SKM-1 (cell line): ENCODE measurements at regions not wholly inside any gene's neighbourhood (a gene's known extent, or its start where the extent isn't known, plus 50 kb on each side); places are given as distances from the start of the nearest gene placed in this dataset.
"Not testable (repeated sequence)": the region's sequence is repeated elsewhere in the genome, so short reads cannot be mapped to it uniquely, and the experiment has no call there.

Experiments used
- DNase-seq: peaks from one replicate; lab custom pipeline; 2025; ENCODE audit not compliant: unreplicated experiment; lab: John Stamatoyannopoulos, UW

DNA sequence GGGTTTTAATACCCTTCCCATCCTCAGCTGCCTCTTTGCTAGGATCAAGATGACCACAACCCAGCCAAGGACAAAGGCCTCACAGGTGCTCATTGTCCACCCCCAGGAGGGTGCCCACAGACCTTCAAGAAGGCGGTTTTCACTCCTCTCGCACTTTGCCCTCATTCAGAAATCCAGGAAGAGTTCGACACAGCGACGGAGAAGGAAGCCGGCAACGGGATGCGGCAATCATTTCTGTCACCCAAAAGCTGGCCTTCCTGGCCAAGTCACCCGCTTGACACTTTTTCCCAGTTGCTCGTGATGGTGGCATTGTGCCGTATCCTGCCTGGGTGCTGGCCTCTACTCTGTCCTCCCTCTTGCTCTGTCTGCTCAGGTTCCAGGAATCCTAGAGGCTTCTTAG is 293.0 kb upstream of the ZNF337 start:
- not testable (repeated sequence) for DNase-seq

DNA sequence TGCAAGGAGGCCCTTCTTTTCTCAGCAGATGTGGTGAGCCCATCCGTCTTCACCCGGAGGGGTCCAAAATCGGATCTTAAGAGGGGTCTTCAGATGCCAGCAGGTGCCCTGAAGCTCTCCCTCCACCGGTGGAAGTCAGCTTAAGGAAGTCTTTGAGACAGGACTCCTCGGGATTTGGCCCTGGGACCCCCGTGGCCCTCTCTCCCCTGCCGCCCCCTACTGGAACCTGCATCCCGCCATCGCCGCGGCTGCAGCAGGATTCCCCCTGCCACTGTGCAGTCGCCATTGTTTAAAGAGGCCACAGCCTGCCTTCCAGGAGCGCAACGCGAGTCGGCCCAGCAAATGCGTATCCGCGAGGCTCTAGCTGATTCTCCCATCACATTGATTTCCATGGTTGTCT is 292.5 kb upstream of the ZNF337 start:
- no peak for DNase-seq

DNA sequence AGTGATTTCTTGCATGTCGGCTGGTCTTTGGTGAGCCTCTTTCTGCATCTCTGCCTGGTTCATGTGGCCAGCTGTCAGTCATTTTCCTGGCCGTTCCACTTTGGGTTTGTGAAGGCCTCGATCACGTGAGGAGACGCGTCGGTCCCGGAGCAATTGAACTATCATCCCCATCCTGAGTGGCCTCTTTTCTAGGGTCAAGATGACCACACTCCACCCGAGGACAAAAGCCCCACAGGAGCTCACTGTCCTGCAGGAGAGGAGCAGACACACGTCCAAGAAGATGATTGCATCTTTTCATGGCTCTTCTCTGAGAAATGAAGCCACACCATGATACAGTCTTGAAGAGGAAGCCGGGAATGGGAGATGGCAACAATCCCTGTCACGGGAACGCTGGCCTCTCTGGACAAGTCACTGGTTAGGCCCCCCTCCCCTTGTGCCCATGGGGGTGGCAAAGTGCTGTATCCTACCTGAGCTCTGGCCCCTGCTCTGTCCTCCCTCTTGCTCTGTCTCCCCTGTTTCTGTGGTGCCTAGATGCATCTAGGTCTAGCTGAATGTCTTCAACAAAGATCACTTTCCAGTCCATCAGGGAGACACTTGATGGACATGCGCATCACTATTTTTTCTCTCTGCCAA is 291.4 kb upstream of the ZNF337 start:
- not testable (repeated sequence) for DNase-seq

DNA sequence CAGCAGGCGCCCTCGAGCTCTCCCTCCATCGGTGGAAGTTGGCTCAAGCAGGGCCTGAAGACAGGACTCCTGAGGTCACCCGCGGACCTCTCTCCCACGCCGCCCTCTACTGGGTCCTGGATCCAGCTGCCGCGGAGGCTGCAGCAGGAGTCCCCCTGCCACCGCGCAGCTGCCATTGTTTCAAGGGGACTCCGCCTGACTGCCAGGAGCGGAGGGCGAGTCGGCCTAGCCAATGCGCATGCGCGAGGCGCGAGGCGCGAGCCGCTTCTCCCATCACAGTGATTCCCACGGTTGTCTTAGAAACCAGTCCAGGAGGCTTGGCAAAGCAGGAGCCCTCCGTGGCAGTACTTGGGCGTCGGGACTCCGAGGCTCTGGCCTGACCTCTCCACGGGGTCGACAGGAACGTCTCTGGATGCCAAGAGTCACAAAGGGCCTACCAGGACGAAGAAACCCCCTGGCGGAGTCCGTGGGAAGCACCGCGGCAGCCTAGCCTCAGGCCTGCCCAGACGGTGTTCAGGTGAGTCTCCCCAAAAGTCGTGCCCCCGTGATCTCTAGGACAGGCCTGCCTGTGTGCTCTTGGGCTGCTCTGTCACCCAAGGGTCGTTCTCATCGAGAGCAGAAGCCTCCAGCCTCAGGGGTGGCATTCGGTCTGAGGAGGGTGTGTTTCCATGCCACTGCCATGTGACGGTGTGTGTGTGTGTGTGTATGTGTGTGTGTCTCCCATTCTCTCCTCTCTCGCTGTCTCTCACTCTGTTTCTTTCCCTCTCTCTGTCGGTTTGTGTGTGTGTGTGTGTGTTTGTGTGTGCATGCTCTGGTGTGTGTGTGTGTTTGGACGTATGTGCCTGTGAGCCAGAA is 290.6 kb upstream of the ZNF337 start:
- DNase-seq = no peak

DNA sequence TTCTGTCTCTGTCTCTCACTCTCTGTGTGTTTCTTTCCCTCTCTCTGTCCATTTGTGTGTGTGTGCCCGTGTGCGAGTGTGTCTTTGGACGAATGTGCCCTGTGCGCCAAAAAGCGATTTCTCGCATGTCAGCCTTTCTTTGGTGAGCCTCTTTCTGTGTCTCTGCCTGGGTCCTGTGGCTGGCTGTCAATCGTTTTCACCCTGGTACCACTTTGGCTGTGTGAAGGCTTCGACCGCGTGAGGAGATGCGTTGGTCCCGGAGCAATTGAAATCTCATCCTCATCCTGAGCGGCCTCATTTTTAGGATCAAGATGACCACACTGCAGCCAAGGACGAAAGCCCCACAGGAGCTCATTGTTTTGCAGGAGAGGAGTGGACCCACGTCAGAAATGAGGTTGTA is 288.9 kb upstream of the ZNF337 start:
- DNase-seq = no peak

DNA sequence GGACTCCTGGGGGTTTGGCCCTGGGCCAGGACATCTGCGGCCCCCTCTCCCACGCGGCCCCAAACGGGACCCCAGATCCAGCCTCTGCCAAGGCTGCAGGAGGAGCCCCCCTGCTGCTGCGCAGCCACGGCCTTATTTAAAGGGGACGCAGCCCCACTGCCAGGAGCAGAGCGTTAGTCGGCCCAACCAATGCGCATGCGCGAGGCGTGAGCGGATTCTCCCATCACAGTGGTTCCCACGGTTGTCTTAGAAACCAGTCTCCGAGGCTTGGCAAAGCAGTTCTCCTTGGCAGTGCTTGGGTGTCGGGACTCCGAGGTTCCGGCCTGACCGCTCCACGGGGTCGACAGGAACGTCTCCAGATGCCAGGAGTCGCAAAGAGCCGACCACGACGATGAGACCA is 288.3 kb upstream of the ZNF337 start:
- no peak for DNase-seq

DNA sequence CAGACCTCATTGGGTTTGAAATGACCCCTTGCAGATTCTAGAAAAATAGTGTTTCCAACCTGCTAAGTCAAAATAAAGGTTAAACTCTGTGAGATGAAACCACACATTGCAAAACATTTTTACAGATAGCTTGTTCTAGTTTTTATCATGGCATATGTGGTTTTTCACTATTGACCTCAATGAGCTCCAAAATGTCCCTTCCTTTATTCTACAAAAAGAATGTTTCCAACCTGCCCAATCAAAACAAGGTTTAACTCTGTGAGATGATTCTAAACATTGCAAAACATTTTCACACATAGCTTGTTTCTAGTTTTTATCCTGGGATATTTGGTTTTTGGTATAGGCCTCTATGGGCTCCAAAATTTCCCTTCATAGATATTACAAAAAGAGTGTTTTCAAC is 286.0 kb upstream of the ZNF337 start:
- not testable (repeated sequence) for DNase-seq

DNA sequence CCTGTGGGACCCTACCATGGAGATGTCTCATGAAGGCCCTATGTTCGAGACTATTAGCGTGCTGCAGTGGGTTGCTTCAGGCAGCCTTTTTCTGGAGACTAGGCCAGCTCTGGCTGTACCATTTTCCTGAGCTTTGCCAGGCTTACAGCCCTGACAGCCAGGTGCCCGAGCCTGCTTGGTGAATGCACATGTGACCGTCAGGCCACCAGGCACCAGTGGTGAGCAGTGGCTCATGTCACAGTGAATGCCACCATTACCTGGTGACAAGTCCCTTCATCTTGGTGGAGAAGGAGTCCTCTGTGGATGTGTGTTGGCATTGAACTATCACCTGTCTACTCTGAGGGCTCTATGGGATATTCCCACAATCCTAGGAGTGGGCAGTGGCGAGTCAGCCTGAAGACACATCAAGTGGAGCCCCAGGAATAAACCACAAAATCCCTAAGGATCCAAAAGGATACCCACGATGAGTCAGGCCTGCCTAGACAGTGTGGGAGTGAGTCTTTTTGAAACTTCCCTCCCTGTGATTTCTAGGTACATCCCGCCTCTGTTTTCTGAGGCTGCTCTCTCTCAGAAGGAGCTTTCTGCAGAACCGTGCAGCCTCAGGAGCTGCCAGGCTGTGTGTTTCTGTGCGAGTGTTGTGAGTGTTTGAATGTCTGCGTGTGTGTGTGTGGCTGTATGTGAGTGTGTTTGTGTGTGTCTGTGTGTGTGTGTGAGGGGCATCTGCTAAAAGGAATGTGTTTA is 282.0 kb upstream of the ZNF337 start:
- DNase-seq = not testable (repeated sequence)

DNA sequence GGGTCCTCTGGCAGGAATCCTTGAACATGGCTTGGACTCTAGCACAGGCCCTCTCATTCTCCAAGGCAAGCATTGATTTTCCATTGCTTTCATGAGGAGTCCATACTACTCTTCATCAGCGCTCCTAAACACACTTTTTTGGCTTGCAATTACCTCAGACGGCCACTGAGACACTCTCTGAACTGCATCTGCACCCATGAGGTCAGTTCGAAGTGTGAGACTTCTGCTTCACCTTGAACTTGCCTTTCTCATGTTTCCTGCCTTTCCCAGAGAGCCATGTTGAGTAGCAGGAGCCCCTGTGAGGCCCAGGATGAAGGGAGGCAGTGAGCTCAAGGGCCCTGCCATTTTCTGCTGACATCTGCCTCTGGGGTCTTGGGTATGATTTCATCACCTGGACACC is 279.2 kb upstream of the ZNF337 start:
- DNase-seq = not testable (repeated sequence)

DNA sequence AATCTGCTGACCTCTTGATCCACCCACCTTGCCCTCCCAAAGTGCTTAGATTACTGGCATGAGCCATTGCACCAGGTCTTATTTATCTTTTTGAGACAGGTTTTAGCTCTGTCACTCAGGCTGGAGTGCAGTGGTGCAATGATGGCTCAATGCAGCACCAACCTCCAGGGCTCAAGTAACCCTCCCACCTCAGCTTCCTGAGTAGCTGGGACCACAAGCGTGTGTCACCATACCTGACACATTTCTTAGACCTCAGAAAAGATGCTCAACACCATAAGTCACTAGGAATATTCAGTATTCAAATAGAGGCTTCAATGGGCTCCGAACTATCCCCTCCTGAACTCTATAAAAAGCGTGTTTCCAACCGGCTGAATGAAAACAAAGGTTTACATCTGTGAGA is 268.6 kb upstream of the ZNF337 start:
- not testable (repeated sequence) for DNase-seq

DNA sequence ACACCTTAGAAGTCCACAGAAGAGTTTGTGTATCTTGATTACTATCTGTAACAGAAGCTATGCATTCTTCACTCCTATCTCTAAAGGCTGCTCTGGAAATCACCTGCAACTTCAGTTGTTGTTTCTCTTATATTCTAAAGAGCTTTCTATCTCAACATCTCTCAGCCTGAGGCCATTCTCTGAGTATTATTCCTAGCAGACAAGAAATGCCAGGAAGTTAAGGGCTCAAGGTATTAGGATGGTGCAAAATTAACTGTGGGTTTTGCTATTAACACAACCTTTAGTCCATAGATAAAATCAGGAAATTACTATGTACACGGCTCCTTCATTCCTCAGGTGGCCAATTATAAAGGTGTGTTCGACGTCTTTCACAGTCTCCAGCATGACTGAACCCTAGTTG is 257.2 kb upstream of the ZNF337 start:
- not testable (repeated sequence) for DNase-seq

DNA sequence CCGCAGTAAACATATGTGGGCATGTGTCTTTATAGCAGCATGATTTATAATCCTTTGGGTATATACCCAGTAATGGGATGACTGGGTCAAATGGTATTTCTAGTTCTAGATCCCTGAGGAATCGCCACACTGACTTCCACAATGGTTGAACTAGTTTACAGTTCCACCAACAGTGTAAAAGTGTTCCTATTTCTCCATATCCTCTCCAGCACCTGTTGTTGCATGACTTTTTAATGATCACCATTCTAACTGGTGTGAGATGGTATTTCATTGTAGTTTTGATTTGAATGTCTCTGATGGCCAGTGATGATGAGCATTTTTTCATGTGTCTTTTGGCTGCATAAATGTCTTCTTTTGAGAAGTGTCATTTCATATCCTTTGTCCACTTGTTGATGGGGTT is 238.6 kb upstream of the ZNF337 start:
- DNase-seq = not testable (repeated sequence)

DNA sequence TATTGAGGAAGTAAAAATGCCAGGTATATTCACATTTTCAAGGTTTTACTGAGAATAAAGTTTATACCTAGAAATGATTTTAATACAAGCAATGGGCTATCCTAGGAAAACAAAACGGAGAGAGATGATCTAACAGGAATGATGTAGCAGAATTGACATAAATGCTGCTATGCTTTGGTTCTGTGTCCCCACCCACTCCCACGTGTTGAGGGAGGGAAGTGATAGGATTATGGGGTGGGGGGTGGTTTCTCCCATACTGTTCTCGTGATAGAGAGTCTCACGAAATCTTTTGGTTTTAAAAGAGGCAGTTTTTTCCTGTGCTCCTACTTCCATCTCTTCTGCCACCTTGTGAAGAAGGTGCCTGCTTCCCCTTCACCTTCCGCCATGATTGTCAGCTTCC is 236.2 kb upstream of the ZNF337 start:
- not testable (repeated sequence) for DNase-seq

DNA sequence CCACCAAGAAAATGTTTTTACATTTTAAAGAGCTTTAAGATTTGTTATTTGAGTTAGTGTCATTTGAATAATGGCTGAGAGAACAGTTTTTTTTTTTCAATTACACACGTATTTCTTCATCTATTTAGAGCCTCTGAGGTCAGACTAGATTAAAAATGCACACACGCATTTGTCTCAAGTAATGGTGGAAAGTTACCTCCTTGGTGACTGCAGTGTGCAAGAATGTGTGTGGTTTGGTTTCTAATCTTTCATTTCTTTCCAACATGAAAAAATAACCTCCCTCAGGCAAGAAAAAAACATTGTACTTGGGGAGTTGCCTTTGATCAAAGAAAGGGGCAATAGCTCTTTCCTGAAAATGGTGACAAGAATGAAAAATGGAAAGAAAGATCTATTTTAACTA is 235.5 kb upstream of the ZNF337 start:
- not testable (repeated sequence) for DNase-seq

DNA sequence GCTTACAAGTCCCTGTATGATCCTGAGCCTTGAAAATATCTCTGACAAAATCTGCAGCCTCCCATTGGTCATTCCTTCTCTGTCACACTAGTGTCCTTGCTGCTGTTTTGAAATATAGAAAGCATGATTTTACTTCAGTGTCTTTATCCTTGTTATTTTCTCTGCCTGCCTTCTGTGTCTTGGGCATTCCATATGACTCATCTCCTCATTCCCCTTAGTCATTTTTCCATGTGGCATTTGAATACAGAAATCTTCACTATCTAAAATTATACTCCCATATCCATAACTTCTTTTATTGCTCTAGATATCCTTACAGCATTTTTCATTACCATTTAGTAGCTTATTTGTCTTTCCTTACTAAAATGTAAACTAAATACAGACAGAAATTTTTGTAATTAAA is 205.7 kb upstream of the ZNF337 start:
- DNase-seq = not testable (repeated sequence)

DNA sequence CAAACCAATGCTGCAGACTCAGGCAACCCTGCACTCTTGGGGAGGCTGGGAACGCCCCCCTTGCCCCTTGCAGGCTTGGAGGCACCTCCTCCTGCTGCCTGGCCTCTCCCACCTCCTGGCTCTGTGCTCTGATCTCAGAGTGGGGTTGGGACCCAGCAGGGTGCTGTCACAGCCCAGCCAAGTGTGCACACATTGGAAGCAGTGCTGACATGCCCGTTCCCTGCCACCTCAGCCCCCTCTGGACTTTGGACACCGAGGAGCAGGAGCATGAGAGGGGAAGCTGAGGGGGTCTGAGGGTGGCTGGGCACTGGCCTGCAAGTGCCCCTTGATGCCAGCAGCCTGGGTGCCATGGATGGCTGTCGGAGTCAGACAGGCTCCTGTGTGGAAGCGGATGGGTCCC is 202.0 kb upstream of the ZNF337 start:
- not testable (repeated sequence) for DNase-seq

DNA sequence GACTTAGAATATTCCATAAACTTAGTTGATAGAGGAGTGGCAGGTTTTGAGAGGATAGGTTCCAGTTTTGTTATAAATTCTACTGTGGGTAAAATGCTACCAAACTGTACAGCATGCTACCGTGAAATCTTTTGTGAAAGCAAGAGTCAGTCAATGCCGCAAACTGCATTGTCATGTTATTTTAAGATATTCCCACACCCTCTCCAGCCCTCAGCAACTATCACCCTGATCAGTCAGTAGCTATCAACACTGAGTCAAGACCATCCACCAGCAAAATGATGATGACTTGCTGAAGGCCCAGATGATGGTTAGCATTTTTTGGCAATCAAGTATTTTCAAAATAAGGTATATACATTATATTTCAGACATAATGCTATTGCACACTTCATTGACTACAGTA is 182.4 kb upstream of the ZNF337 start:
- not testable (repeated sequence) for DNase-seq

DNA sequence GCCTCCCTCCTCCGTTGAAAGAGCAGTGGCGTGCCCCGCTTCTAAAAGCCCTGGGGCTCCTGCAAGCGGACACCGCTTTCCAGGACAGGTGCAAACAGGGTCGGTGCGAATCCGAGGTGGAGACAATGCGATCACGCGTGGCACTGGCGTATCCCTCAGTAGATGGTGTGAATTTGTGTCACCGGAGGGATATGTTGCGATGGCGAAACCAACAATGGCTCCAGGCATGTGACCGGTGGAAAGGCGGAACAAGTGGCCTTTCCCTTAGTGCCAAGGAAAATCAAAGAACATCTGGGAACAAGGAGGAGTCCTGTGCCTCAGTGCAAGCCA is 172.0 kb upstream of the ZNF337 start:
- DNase-seq = not testable (repeated sequence)

DNA sequence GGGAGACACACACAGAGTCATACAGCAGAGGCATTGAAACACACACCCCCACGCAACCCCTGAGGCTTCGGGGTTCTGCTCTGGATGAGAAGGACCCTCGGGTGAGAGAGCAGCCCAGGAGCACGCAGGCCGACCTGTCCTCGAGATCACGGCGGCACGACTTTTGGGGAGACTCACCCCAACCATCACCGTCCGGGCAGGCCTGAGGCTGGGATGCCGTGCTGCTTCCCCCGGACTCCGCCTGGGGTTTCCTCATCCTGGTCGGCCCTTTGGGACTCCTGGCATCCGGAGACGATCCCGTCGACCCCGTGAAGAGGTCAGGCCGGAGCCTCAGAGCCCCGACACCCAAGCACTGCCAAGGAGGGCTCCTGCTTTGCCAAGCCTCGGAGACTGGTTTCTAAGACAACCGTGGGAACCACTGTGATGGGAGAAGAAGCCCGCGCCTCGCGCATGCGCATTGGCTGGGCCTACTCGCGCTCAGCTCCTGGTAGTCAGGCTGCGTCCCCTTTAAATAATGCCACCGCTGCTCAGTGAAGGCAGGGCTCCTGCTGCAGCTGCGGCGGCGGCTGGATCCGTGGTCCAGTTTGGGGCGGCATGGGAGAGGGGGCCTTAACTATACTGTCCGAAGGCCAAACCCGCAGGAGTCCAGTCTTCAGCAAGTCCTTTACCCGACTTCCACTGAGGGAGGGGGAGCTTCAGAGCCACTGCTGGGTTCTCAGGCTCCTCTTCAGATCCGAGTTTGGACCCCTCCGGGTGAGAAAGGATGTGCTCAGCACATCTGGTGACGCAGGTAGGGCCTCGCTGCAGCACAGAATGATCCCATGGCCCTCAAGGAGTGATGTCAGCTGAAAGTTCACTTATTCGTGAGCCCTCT is 171.4 kb upstream of the ZNF337 start:
- DNase-seq = no peak

DNA sequence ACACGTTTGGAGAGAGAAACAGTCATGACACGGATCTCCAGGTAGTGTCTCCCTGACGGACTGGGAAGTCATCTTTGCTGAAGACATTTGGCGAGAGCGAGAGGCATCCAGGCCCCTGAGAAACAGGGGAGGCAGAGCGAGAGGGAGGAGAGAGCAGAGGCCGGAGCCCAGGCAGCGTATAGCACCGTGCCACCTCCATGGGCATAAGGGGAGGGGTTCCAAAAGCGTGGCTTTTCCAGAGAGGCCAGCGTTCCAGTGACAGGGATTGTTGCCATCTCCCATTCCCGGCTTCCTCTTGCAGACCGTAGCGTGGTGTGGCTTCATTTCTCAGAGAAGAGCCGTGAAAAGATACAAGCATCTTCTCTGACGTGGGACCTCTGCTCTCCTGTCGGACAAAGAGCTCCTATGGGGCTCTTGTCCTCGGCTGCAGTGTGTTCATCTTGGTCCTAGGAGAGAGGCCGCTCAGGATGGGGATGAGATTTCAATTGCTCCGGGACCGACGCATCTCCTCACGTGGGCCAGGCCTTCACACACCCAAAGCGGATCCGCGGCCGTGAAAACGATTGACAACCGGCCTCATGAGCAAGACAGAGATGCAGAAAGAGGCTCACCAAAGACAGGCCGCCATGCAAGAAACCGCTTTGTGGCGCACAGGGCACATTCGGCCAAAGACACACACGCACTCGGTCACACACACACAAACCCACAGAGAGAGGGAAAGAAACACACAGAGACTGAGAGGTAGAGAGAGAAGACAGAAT is 170.5 kb upstream of the ZNF337 start:
- not testable (repeated sequence) for DNase-seq
